Ovary (tissue), 3 donors: ENCODE measurements at regions not wholly inside any gene's neighbourhood (a gene's known extent, or its start where the extent isn't known, plus 50 kb on each side); places are given as distances from the start of the nearest gene placed in this dataset.

Source experiments
- POLR2A ChIP-seq: fragments of 450-650 bp; IDR thresholded peaks from one replicate; pipeline ENCODE4 v1.6.1; 2017; ENCODE audit warnings: antibody characterized with exemption, mild to moderate bottlenecking, moderate library complexity
- TF ChIP-seq, protein P1 (sequence below), 3 donors: fragments of 450-650 bp in 2 of 3; fragments of 200-600 bp in 1 of 3; IDR thresholded peaks; one replicate each; pipeline versions ENCODE4 v1.5.1 to v1.8.0; 2016 to 2022; ENCODE audit warnings: antibody characterized with exemption in 3 of 3, mild to moderate bottlenecking in 1 of 3
- donor health status: DM: no; HTN: no; CAD: no.

- no peak for TF ChIP-seq POLR2A
- TF ChIP-seq, protein P1, sequence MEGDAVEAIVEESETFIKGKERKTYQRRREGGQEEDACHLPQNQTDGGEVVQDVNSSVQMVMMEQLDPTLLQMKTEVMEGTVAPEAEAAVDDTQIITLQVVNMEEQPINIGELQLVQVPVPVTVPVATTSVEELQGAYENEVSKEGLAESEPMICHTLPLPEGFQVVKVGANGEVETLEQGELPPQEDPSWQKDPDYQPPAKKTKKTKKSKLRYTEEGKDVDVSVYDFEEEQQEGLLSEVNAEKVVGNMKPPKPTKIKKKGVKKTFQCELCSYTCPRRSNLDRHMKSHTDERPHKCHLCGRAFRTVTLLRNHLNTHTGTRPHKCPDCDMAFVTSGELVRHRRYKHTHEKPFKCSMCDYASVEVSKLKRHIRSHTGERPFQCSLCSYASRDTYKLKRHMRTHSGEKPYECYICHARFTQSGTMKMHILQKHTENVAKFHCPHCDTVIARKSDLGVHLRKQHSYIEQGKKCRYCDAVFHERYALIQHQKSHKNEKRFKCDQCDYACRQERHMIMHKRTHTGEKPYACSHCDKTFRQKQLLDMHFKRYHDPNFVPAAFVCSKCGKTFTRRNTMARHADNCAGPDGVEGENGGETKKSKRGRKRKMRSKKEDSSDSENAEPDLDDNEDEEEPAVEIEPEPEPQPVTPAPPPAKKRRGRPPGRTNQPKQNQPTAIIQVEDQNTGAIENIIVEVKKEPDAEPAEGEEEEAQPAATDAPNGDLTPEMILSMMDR (IDR thresholded peaks at IDR 0.05), result no peak
Measured at GRCh38 chr6:43847741-43848630, 78.0 kb downstream of the VEGFA start.
